ENCODE measurements at regions not wholly inside any gene's neighbourhood (a gene's known extent, or its start where the extent isn't known, plus 50 kb on each side); places are given as distances from the start of the nearest gene placed in this dataset.

DNA sequence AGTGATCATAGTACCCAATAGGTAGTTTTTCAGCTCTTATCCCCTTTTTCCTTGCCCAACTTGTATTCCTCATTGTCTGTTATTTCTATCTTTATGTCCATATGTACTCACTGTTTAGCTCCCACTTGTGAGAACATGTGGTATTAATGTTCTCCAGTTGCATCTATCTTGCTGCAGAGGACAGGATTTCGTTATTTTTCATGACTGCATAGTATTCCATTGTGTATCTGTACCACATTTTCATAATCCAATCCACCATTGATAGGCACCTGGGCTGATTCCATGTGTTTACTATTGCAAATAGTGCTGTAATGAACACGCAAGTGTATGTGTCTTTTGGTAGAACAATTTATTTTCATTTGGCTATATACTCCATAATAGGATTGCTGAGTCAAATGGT is 819.5 kb upstream of the ADGRB3 start:
- no peaks in the 10 kb centered on the region for H4K20me1 ChIP-seq (ENCODE audit: insufficient read depth)
- no peak overlapping the region for H3K9ac ChIP-seq
- H3K4me1 ChIP-seq (ENCODE audit: low read depth, poor library complexity, severe bottlenecking) = no peaks in the 10 kb centered on the region
- no peaks in the 10 kb centered on the region for H3K79me2 ChIP-seq (ENCODE audit: insufficient read depth, low read depth)
- H3K36me3 ChIP-seq (ENCODE audit: insufficient read depth) = no peaks in the 10 kb centered on the region
- H3K27me3 ChIP-seq (ENCODE audit: insufficient read depth, low read depth) = no peaks in the 10 kb centered on the region
- no peak overlapping the region for H3K4me3 ChIP-seq (IDR thresholded peaks at IDR 0.05; ENCODE audit: insufficient read depth, low read depth, low read length)
- H2AFZ ChIP-seq (ENCODE audit: low read depth) = no peak overlapping the region
- no peak overlapping the region for H3K4me2 ChIP-seq
- no peak for TF ChIP-seq CTCF (conservative IDR thresholded peaks at IDR 0.05; ENCODE audit: low read depth, low read length)
- no peak overlapping the region for H3K27ac ChIP-seq

DNA sequence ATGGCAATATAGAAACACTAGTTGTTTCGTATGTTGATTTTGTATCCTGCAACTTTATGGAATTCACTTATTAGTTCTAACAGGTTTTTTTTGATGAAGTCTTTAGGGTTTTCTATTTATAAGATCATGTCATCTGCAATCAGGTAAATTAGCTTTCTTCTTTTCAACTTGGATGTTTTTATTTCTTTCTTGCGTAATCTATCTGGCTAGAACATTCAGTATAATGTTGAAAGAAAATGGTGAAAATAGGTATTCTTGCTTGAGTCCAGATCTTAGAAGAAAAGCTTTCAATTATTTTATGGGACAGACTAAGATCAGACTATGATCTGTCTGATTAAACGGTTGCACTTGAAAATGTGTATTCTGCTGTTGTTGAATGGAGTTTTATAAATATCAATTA is 820.8 kb upstream of the ADGRB3 start:
- H2AFZ ChIP-seq (ENCODE audit: low read depth) = no peak overlapping the region
- no peaks in the 10 kb centered on the region for H3K27me3 ChIP-seq (ENCODE audit: insufficient read depth, low read depth)
- TF ChIP-seq CTCF (conservative IDR thresholded peaks at IDR 0.05; ENCODE audit: low read depth, low read length) = no peak
- H3K4me2 ChIP-seq = no peak overlapping the region
- H3K4me3 ChIP-seq (IDR thresholded peaks at IDR 0.05; ENCODE audit: insufficient read depth, low read depth, low read length) = no peak overlapping the region
- H4K20me1 ChIP-seq (ENCODE audit: insufficient read depth) = no peaks in the 10 kb centered on the region
- no peaks in the 10 kb centered on the region for H3K36me3 ChIP-seq (ENCODE audit: insufficient read depth)
- H3K4me1 ChIP-seq (ENCODE audit: low read depth, poor library complexity, severe bottlenecking) = no peaks in the 10 kb centered on the region
- no peaks in the 10 kb centered on the region for H3K79me2 ChIP-seq (ENCODE audit: insufficient read depth, low read depth)
- H3K9ac ChIP-seq = no peak overlapping the region
- H3K27ac ChIP-seq = no peak overlapping the region

GRCh38 chr6:67812693-67813092 is 822.4 kb upstream of the ADGRB3 start:
- Histone ChIP-seq H3K36me3 (ENCODE audit: insufficient read depth) (no peaks in the 10 kb centered on the region), H3K4me3 (IDR thresholded peaks at IDR 0.05; ENCODE audit: insufficient read depth, low read depth, low read length) (no peak overlapping the region), H3K27me3 (ENCODE audit: insufficient read depth, low read depth) (no peaks in the 10 kb centered on the region), H3K4me1 (ENCODE audit: low read depth, poor library complexity, severe bottlenecking) (no peaks in the 10 kb centered on the region), H2AFZ (ENCODE audit: low read depth) (no peak overlapping the region), H3K9ac (no peak overlapping the region), H3K79me2 (ENCODE audit: insufficient read depth, low read depth) (no peaks in the 10 kb centered on the region), H4K20me1 (ENCODE audit: insufficient read depth) (no peaks in the 10 kb centered on the region), H3K4me2 (no peak overlapping the region), H3K27ac (no peak overlapping the region)
- TF ChIP-seq CTCF (conservative IDR thresholded peaks at IDR 0.05; ENCODE audit: low read depth, low read length) = no peak

DNA sequence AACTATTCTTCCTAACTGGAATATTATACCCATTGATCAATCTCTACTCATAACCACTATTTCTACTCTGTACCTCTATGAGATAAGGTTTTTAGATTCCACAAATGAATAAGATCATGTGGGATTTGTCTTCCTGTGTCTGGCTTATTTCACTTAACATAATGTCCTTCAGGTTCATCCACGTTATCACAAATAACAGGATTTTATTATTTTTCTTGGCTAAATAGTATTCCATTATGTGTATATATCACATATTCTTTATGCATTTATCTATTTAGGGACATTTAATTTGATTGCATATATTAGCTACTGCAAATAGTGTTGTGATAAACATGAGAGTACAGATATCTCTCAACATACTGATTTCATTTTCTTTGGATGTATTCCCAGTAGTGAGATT is 823.0 kb upstream of the ADGRB3 start:
- Histone ChIP-seq H3K27ac (no peak overlapping the region), H3K79me2 (ENCODE audit: insufficient read depth, low read depth) (no peaks in the 10 kb centered on the region)

More for the DNA sequence above, 823.0 kb upstream of the ADGRB3 start:
- Histone ChIP-seq H3K4me3 (IDR thresholded peaks at IDR 0.05; ENCODE audit: insufficient read depth, low read depth, low read length) (no peak overlapping the region), H2AFZ (ENCODE audit: low read depth) (no peak overlapping the region), H3K9ac (no peak overlapping the region), H3K4me1 (ENCODE audit: low read depth, poor library complexity, severe bottlenecking) (no peaks in the 10 kb centered on the region), H3K4me2 (no peak overlapping the region), H3K36me3 (ENCODE audit: insufficient read depth) (no peaks in the 10 kb centered on the region), H4K20me1 (ENCODE audit: insufficient read depth) (no peaks in the 10 kb centered on the region), H3K27me3 (ENCODE audit: insufficient read depth, low read depth) (no peaks in the 10 kb centered on the region)
- no peak for TF ChIP-seq CTCF (conservative IDR thresholded peaks at IDR 0.05; ENCODE audit: low read depth, low read length)
